ENCODE measurements at regions not wholly inside any gene's neighbourhood (a gene's known extent, or its start where the extent isn't known, plus 50 kb on each side); places are given as distances from the start of the nearest gene placed in this dataset.

GRCh38 chrX:134186362-134187121 is 50.4 kb upstream of the CCDC160 start:
- H4K20me1 ChIP-seq (ENCODE audit: low read length): no peaks in the 10 kb centered on the region

More at GRCh38 chrX:134186362-134187121, 50.4 kb upstream of the CCDC160 start:
- no peaks in the 10 kb centered on the region for H3K79me2 ChIP-seq (ENCODE audit: low read length)
- CTCF ChIA-PET: no interaction called here
- no TSS peak for BruUV-seq (replicated peaks)
- H3K9me2 ChIP-seq (replicated peaks; ENCODE audit: low read length): no peaks in the 10 kb centered on the region
- no peaks in the 10 kb centered on the region for H3F3A ChIP-seq (ENCODE audit: low read length, unreplicated experiment)
- DNase-seq: peak; percentile 60
- H3K9me3 ChIP-seq (ENCODE audit: low read length): no peaks in the 10 kb centered on the region
- ATAC-seq: no peak
- no peak overlapping the region for H3K9ac ChIP-seq (ENCODE audit: low read length)
- no peaks in the 10 kb centered on the region for H3K36me3 ChIP-seq (ENCODE audit: low read depth, low read length)
- peaks cover 35% of the 10 kb centered on the region for H3K27me3 ChIP-seq (ENCODE audit: low read length)
- POLR2A ChIA-PET (ENCODE audit: unreplicated experiment): no interaction called here
- TF ChIP-seq EZH2phosphoT487 (IDR thresholded peaks at IDR 0.05; ENCODE audit: borderline replicate concordance, low read length): no peak
- TF ChIP-seq, protein P1, sequence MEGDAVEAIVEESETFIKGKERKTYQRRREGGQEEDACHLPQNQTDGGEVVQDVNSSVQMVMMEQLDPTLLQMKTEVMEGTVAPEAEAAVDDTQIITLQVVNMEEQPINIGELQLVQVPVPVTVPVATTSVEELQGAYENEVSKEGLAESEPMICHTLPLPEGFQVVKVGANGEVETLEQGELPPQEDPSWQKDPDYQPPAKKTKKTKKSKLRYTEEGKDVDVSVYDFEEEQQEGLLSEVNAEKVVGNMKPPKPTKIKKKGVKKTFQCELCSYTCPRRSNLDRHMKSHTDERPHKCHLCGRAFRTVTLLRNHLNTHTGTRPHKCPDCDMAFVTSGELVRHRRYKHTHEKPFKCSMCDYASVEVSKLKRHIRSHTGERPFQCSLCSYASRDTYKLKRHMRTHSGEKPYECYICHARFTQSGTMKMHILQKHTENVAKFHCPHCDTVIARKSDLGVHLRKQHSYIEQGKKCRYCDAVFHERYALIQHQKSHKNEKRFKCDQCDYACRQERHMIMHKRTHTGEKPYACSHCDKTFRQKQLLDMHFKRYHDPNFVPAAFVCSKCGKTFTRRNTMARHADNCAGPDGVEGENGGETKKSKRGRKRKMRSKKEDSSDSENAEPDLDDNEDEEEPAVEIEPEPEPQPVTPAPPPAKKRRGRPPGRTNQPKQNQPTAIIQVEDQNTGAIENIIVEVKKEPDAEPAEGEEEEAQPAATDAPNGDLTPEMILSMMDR (conservative IDR thresholded peaks at IDR 0.05; ENCODE audit: low read depth, low read length): peak; percentile 29; the same call in 1 of the 2 replicates
- H2AFZ ChIP-seq (ENCODE audit: low read length): no peak overlapping the region
- no peak overlapping the region for H3K27ac ChIP-seq (ENCODE audit: low read length)
- intact Hi-C loops (cut with micrococcal nuclease): no loop called here
- H3K4me2 ChIP-seq (ENCODE audit: low read length): no peak overlapping the region
- no peak overlapping the region for H3K4me3 ChIP-seq (ENCODE audit: low read length)
- no peaks in the 10 kb centered on the region; the same call in 1 of the 2 replicates for H3K4me1 ChIP-seq (ENCODE audit: insufficient read depth, low read length)
